ENCODE measurements at regions not wholly inside any gene's neighbourhood (a gene's known extent, or its start where the extent isn't known, plus 50 kb on each side); places are given as distances from the start of the nearest gene placed in this dataset.
A peak's percentile ranks its signal among the peaks of the same experiment; 100 is the strongest.
"Not testable (repeated sequence)": the region's sequence is repeated elsewhere in the genome, so short reads cannot be mapped to it uniquely, and the experiment has no call there.

DNA sequence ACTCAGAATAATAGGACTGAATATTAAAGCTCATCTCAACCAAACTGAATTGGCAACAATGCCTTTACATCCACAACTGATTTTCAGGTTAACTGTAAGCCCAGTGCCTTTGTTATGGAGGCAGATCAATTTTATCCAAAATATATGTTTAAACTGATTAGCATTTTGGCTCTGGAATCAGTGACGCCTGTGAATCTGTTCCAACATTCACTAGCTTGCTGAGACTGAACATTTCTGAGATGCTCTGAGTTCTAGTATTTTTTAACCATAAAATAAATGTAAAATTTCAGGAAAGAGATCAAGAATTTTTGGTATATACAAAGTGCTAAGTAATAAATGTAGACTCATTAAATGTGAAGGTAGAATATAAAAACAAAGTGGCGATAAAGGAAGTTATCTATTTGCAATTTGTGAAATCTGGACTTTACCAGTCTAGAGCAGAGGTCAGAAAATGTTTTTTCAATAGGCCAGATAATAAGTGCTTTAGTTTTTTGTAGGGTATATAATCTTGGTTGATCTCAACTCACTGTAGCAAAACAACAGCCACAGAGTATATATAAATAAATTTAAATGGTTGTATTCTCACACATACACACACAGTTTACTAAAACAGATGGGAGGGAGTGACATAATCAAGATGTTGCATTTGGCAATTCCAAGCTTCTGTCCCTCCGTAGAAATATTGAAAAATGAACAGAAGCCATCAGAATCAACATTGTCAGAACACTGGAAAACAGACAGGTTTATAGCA is 560.3 kb downstream of the ZWINT start:
- DNase-seq (ENCODE audit: low spot score): no peak
- intact Hi-C loops (cut with DNase I): no loop called here

- intact Hi-C loops (cut with DNase I): no loop called here
- DNase-seq (ENCODE audit: low spot score): no peak
Measured at GRCh38 chr10:55793024-55793423, 568.0 kb downstream of the ZWINT start.

GRCh38 chr10:55790276-55790675 is 570.8 kb downstream of the ZWINT start:
- intact Hi-C loops (cut with DNase I): not testable (repeated sequence)

DNA sequence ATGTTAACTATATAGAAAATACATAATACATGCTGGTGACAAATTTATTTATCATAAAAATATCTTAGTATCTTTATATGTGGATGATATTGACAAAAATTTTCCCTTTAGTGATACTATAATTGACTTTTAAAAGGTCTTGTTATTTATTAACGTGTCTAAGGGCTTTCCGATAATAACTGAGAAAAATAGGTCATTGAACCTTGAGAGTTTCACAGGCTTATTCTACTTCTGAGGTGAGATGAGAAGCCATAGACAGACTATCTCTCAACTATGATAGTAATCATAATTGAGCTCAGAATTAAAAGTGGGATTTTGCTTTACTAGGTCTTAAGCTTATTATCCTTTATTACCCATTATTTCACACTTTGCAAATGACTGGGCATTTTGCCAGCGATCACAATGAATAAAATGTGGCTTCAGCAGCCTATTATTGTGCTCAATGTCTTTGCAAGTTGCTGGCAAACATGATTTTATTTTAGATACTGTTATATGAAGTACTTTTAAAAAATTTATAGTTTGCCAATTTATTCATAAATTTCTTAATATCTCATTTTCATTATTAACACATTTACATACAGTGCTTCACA is 574.5 kb downstream of the ZWINT start:
- intact Hi-C loops (cut with DNase I): no loop called here
- DNase-seq (ENCODE audit: low spot score): no peak

More at GRCh38 chr10:55790276-55790675, 570.8 kb downstream of the ZWINT start:
- not testable (repeated sequence) for DNase-seq (ENCODE audit: low spot score)

GRCh38 chr10:55782181-55782580 is 578.9 kb downstream of the ZWINT start:
- intact Hi-C loops (cut with DNase I): no loop called here

GRCh38 chr10:55766212-55766611 is 594.8 kb downstream of the ZWINT start:
- intact Hi-C loops (cut with DNase I): no loop called here
- no peak for DNase-seq (ENCODE audit: low spot score)

More at GRCh38 chr10:55782181-55782580, 578.9 kb downstream of the ZWINT start:
- DNase-seq (ENCODE audit: low spot score): no peak

GRCh38 chr10:55750458-55750857 is 610.6 kb downstream of the ZWINT start:
- intact Hi-C loops (cut with DNase I): no loop called here
- no peak for DNase-seq (ENCODE audit: low spot score)

DNA sequence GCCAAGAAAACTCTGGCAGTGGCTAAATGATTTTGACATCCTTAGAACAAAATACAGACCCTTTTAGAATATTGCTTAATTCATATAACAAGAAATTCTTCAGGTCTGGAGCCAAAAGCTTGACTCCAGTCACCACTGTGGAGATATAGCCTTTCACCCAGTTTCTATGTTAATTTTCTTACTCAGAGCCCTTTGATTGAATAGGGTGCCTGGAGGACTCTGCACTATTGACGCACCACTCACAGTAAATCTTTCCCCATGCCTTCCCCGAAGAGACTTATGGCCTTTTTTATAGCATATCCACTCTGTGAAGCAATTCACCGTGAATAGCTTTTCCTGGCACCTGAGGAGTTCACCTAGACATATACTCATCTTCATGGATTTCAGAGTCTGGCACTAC is 613.8 kb downstream of the ZWINT start:
- intact Hi-C loops (cut with DNase I): no loop called here
- no peak for DNase-seq (ENCODE audit: low spot score)

GRCh38 chr10:55746002-55746401 is 615.1 kb downstream of the ZWINT start:
- intact Hi-C loops (cut with DNase I): no loop called here

GRCh38 chr10:55742487-55742886 is 618.6 kb downstream of the ZWINT start:
- intact Hi-C loops (cut with DNase I): no loop called here
- no peak for DNase-seq (ENCODE audit: low spot score)

More at GRCh38 chr10:55746002-55746401, 615.1 kb downstream of the ZWINT start:
- no peak for DNase-seq (ENCODE audit: low spot score)

- DNase-seq (ENCODE audit: low spot score); intact Hi-C loops (cut with DNase I): not testable (repeated sequence)
Measured at GRCh38 chr10:55740767-55741166, 620.3 kb downstream of the ZWINT start.

GRCh38 chr10:55740110-55740509 is 620.9 kb downstream of the ZWINT start:
- DNase-seq (ENCODE audit: low spot score): no peak
- intact Hi-C loops (cut with DNase I): no loop called here

GRCh38 chr10:55734112-55734511 is 626.9 kb downstream of the ZWINT start:
- DNase-seq (ENCODE audit: low spot score): no peak
- intact Hi-C loops (cut with DNase I): no loop called here

DNA sequence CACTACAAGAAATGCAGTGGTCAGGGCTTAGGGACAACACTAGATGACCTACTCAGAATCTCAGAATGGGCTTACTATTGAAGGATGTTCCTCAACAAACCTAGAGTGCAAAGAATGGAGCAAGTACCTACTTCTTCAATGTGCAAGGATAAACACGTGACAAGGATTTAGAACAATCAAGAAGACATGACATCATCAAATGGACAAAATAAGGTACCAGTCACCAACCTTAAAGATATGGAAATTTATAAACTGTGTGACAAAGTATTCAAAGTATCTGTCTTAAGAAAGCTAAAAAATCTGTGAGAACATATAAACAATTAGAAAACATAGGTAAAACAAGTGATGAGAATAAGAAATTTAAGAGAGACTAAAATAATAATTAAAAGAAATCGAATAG is 656.1 kb downstream of the ZWINT start:
- no peak for DNase-seq (ENCODE audit: low spot score)
- intact Hi-C loops (cut with DNase I): loop anchor here in 1 of 2 donors (5.0 kb wide), 1 partner anchor 1698 kb away; no protein-coding TSS in a partner anchor

DNA sequence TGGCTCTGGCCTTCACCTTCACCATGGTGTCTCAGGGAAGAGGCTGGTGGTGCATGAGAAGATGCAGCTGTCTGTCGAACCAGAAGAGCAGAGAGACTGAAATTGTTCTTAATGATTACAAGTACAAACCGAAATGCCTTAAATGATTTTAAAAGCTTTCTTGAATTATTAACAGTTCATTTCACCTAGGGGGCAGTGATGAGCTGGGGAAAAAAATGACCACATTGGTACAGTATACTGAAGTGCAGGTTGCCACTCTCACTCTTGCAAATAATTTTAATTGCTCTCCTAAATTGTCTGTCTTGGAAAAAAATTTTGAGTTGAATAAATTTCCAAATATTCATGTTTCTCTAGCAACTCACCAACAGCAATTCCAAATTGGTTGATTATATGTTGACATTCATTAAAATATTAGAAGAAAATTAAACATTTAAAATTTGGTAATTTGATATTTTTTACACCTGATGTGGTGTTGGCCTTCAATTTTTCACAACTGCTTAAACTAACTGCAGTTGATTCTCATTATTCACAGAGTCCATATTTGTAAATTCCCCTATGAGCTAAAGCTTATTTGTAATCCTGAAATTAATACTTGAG is 692.6 kb downstream of the ZWINT start:
- DNase-seq (ENCODE audit: low spot score): no peak
- intact Hi-C loops (cut with DNase I): no loop called here

DNA sequence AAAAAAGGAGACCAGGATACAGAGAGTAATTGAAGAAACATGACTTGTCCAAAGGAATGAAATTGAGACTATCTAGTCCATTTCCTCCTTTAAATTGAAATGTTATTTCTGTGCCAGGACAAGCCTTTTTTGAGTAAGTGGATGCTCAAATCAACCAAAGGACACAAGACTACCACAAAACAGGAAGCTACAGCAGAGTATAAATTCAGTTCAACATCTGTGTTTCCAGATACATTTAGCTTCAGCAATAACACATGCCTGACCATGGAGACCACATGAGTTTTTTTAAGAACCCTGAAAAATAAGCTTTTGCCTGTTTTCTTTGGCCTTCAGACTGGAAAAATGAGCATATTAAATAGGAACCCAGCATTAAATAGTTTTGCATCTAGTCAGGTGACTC is 707.5 kb downstream of the ZWINT start:
- intact Hi-C loops (cut with DNase I): no loop called here

GRCh38 chr10:55641601-55642000 is 719.5 kb downstream of the ZWINT start:
- intact Hi-C loops (cut with DNase I): no loop called here
- DNase-seq (ENCODE audit: low spot score): no peak

More for the DNA sequence above, 707.5 kb downstream of the ZWINT start:
- DNase-seq (ENCODE audit: low spot score): no peak

DNA sequence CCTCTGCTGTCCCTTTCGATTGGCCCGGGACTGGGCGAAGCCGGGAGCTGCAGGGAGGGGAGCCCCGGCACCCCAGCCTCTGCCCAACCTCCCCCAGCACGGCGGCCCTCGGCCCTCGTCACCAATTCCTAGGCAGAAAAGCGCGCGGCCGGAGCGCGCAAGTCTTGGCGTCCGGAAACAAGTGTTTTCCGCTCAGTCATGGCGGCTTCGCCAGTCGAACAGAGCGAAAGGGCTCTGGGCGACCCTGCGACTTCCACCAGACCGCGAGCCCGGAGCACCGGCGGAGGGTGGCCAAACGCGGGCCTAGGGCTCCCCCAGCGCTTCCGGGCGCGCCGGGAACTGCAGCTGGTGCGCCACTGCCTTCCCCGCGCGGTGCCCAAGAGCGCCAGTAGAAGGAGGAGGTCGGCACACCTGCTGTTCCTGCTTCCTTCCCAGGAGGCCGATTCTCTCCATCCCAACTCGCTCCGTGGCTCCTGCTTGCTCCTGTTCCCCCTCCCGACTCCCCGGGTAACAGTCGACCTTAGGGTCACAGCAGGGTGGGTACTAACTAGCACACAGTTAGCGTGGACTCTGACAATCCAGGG is 729.9 kb downstream of the ZWINT start:
- peak; percentile 83 for DNase-seq (ENCODE audit: low spot score)
- intact Hi-C loops (cut with DNase I): no loop called here

GRCh38 chr10:55630491-55631056 is 730.5 kb downstream of the ZWINT start:
- DNase-seq (ENCODE audit: low spot score): peak; percentile 59
- intact Hi-C loops (cut with DNase I): no loop called here

Measured in posterior vena cava (tissue), 2 donors.